NB4 (cell line): ENCODE measurements at regions not wholly inside any gene's neighbourhood (a gene's known extent, or its start where the extent isn't known, plus 50 kb on each side); places are given as distances from the start of the nearest gene placed in this dataset.

ENCODE experiments used
- TF ChIP-seq, protein P1 (sequence below): IDR thresholded peaks from one replicate; pipeline ENCODE4 v1.5.1; 2012; ENCODE audit warnings: low read depth, low read length
- TF ChIP-seq, protein P2 (sequence below): IDR thresholded peaks from 2 replicates; pipeline ENCODE4 v1.6.1; 2011; ENCODE audit warnings: low read depth, low read length

GRCh38 chr5:135705141-135705631 lies 126.4 kb upstream of the CXCL14 start:
- TF ChIP-seq, protein P1, sequence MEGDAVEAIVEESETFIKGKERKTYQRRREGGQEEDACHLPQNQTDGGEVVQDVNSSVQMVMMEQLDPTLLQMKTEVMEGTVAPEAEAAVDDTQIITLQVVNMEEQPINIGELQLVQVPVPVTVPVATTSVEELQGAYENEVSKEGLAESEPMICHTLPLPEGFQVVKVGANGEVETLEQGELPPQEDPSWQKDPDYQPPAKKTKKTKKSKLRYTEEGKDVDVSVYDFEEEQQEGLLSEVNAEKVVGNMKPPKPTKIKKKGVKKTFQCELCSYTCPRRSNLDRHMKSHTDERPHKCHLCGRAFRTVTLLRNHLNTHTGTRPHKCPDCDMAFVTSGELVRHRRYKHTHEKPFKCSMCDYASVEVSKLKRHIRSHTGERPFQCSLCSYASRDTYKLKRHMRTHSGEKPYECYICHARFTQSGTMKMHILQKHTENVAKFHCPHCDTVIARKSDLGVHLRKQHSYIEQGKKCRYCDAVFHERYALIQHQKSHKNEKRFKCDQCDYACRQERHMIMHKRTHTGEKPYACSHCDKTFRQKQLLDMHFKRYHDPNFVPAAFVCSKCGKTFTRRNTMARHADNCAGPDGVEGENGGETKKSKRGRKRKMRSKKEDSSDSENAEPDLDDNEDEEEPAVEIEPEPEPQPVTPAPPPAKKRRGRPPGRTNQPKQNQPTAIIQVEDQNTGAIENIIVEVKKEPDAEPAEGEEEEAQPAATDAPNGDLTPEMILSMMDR = no peak
- TF ChIP-seq, protein P2, sequence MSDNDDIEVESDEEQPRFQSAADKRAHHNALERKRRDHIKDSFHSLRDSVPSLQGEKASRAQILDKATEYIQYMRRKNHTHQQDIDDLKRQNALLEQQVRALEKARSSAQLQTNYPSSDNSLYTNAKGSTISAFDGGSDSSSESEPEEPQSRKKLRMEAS = no peak
